SK-N-SH treated with all-trans-retinoic acid at 6 μM for 48 hours (cell line): ENCODE measurements at regions not wholly inside any gene's neighbourhood (a gene's known extent, or its start where the extent isn't known, plus 50 kb on each side); places are given as distances from the start of the nearest gene placed in this dataset.

Experiments
- ATAC-seq: fragments of 200-7000 bp; cut with Tn5 transposase; 3 replicates; pipeline ENCODE4 v1.9.1; 2020; ENCODE audit warnings: mild to moderate bottlenecking, moderate library complexity
- ARNTL ChIP-seq: fragments of 450-650 bp; formaldehyde crosslinking; IDR thresholded peaks from 2 replicates; pipeline ENCODE4 v1.5.0; 2020; ENCODE audit warnings: low read depth, mild to moderate bottlenecking, moderate library complexity, borderline replicate concordance
- CSDC2 ChIP-seq: fragments of 250-450 bp; sonication (Bioruptor Pico); IDR thresholded peaks from 2 replicates; pipeline ENCODE4 v1.5.0; 2020; ENCODE audit warnings: mild to moderate bottlenecking, moderate library complexity
- ESRRG ChIP-seq: fragments of 250-450 bp; sonication (Bioruptor Pico); IDR thresholded peaks from 2 replicates; pipeline ENCODE4 v1.6.1; 2021; ENCODE audit warnings: mild to moderate bottlenecking
- GLIS3 ChIP-seq: fragments of 250-450 bp; sonication (Bioruptor Pico); IDR thresholded peaks from 2 replicates; pipeline ENCODE4 v1.5.0; 2020; ENCODE audit warnings: mild to moderate bottlenecking, moderate library complexity
- OSR1 ChIP-seq: fragments of 250-450 bp; sonication (Bioruptor Pico); IDR thresholded peaks from 2 replicates; pipeline ENCODE4 v1.8.0; 2022; ENCODE audit warnings: moderate library complexity, mild to moderate bottlenecking, inconsistent platforms
- RARB ChIP-seq: fragments of 250-450 bp; sonication (Bioruptor Pico); IDR thresholded peaks from 2 replicates; pipeline ENCODE4 v1.8.0; 2021; ENCODE audit warnings: mild to moderate bottlenecking, moderate library complexity
- TCF4 ChIP-seq: fragments of 250-450 bp; sonication (Bioruptor Pico); IDR thresholded peaks from 2 replicates; pipeline ENCODE4 v1.8.0; 2021; ENCODE audit warnings: mild to moderate bottlenecking, moderate library complexity, borderline replicate concordance
- TOX ChIP-seq: fragments of 250-450 bp; sonication (Bioruptor Pico); IDR thresholded peaks from 2 replicates; pipeline ENCODE4 v1.8.0; 2021; ENCODE audit warnings: mild to moderate bottlenecking, moderate library complexity, borderline replicate concordance
- ZC3H10 ChIP-seq: fragments of 250-450 bp; sonication (Bioruptor Pico); IDR thresholded peaks from 2 replicates; pipeline ENCODE4 v1.5.1; 2021; ENCODE audit warnings: mild to moderate bottlenecking, moderate library complexity
- ZFP30 ChIP-seq: fragments of 450-650 bp; formaldehyde crosslinking; IDR thresholded peaks from 2 replicates; pipeline ENCODE4 v1.5.0; 2022; ENCODE audit warnings: mild to moderate bottlenecking, moderate library complexity
- ZNF565 ChIP-seq: fragments of 450-650 bp; formaldehyde crosslinking; conservative IDR thresholded peaks from 2 replicates; pipeline ENCODE4 v1.5.0; 2020; ENCODE audit warnings: low read depth, mild to moderate bottlenecking, moderate library complexity
- ZNF8 ChIP-seq: fragments of 450-650 bp; formaldehyde crosslinking; IDR thresholded peaks from 2 replicates; pipeline ENCODE4 v1.5.0; 2020; ENCODE audit warnings: mild to moderate bottlenecking, moderate library complexity
- TF ChIP-seq, protein P1 (sequence below): fragments of 250-450 bp; sonication (Bioruptor Pico); IDR thresholded peaks from 2 replicates; pipeline ENCODE4 v1.8.0; 2021; ENCODE audit warnings: low read depth, mild to moderate bottlenecking, moderate library complexity, borderline replicate concordance
- TF ChIP-seq, protein P2 (sequence below): fragments of 250-450 bp; sonication (Bioruptor Pico); IDR thresholded peaks from 2 replicates; pipeline ENCODE4 v1.5.0; 2020; ENCODE audit warnings: mild to moderate bottlenecking, moderate library complexity
- TF ChIP-seq, protein P3 (sequence below): fragments of 250-450 bp; sonication (Bioruptor Pico); IDR thresholded peaks from 2 replicates; pipeline ENCODE4 v1.5.1; 2021; ENCODE audit warnings: mild to moderate bottlenecking, moderate library complexity
- TF ChIP-seq, protein P4 (sequence below): fragments of 250-450 bp; sonication (Bioruptor Pico); IDR thresholded peaks from 2 replicates; pipeline ENCODE4 v1.8.0; 2020; ENCODE audit warnings: mild to moderate bottlenecking, moderate library complexity, borderline replicate concordance
- TF ChIP-seq, protein P5 (sequence below): fragments of 250-450 bp; sonication (Bioruptor Pico); IDR thresholded peaks from 2 replicates; pipeline ENCODE4 v1.5.1; 2020; ENCODE audit warnings: low read depth, mild to moderate bottlenecking, moderate library complexity

DNA sequence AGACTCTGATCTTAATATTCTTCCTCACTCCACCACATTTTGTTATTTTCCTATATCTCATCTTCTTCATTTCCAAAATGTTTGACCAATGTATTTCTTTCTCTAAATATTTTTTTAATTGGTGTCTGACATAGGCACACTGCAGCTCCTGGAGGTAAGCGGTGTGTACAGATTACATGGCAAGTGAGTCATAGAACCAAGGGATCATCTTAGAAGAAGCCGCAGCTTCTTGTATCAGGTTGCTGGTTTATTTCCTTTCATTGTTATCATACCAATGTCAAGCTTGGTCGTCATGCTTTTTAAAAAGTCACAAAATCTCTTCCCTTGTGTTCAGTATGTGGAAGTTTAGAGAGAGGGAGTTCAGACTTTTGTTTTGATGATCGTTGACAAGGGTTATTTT, 526.1 kb upstream of the CDH18 start:
- TF ChIP-seq TOX: no peak
- no peak for TF ChIP-seq GLIS3 (CRISPR knock-in tag)
- no peak for TF ChIP-seq ESRRG (CRISPR knock-in tag)
- TF ChIP-seq ARNTL (CRISPR knock-in tag): no peak
- no peak for TF ChIP-seq ZNF8 (CRISPR knock-in tag)
- no peak for TF ChIP-seq OSR1
- TF ChIP-seq ZFP30 (CRISPR knock-in tag): no peak
- TF ChIP-seq RARB (CRISPR knock-in tag): no peak
- TF ChIP-seq, protein P1, sequence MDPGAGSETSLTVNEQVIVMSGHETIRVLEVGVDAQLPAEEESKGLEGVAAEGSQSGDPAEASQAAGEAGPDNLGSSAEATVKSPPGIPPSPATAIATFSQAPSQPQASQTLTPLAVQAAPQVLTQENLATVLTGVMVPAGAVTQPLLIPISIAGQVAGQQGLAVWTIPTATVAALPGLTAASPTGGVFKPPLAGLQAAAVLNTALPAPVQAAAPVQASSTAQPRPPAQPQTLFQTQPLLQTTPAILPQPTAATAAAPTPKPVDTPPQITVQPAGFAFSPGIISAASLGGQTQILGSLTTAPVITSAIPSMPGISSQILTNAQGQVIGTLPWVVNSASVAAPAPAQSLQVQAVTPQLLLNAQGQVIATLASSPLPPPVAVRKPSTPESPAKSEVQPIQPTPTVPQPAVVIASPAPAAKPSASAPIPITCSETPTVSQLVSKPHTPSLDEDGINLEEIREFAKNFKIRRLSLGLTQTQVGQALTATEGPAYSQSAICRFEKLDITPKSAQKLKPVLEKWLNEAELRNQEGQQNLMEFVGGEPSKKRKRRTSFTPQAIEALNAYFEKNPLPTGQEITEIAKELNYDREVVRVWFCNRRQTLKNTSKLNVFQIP (CRISPR knock-in tag): no peak
- TF ChIP-seq CSDC2 (CRISPR knock-in tag): no peak
- ATAC-seq: no peak

DNA sequence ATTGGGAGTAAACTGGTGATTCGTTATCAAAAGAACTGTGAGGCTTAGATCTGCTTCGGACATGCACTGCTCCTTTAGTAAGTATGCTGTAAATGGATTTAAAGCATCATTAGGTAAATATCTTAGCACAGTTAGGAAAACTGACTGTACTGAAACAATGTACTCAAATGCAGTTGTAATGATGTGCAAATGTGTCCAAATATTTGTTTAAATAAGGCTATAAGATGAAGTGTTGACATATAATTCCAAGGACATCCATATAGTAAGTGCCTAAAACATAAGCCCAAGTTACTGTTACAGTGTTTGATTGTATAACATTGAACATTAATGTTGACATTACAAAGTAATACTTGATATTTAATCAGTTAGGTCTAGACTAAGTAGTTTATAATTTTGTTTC, 512.5 kb upstream of the CDH18 start:
- no peak for TF ChIP-seq ZC3H10 (CRISPR knock-in tag)
- TF ChIP-seq TOX: no peak
- TF ChIP-seq TCF4: no peak
- TF ChIP-seq, protein P2, sequence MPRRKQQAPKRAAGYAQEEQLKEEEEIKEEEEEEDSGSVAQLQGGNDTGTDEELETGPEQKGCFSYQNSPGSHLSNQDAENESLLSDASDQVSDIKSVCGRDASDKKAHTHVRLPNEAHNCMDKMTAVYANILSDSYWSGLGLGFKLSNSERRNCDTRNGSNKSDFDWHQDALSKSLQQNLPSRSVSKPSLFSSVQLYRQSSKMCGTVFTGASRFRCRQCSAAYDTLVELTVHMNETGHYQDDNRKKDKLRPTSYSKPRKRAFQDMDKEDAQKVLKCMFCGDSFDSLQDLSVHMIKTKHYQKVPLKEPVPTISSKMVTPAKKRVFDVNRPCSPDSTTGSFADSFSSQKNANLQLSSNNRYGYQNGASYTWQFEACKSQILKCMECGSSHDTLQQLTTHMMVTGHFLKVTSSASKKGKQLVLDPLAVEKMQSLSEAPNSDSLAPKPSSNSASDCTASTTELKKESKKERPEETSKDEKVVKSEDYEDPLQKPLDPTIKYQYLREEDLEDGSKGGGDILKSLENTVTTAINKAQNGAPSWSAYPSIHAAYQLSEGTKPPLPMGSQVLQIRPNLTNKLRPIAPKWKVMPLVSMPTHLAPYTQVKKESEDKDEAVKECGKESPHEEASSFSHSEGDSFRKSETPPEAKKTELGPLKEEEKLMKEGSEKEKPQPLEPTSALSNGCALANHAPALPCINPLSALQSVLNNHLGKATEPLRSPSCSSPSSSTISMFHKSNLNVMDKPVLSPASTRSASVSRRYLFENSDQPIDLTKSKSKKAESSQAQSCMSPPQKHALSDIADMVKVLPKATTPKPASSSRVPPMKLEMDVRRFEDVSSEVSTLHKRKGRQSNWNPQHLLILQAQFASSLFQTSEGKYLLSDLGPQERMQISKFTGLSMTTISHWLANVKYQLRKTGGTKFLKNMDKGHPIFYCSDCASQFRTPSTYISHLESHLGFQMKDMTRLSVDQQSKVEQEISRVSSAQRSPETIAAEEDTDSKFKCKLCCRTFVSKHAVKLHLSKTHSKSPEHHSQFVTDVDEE (CRISPR knock-in tag): no peak
- no peak for ATAC-seq

DNA sequence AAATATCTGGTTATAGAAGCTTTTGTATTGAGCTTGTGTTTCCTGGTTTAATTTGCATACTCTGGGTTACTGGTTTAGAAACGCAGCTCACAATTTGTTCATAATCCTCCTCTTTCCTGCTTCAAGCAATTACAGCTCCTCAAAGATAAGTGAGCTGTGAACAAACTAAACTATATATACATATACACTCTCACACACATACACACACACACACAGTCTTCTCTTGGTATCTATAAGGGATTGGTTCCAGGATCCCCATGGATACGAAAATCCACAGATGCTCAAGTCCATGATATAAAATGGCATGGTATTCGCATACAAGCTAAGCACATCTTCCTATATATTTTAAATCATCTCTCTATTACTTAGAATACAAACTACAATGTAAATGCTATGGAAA, 510.9 kb upstream of the CDH18 start:
- no peak for ATAC-seq
- no peak for TF ChIP-seq ZNF565

DNA sequence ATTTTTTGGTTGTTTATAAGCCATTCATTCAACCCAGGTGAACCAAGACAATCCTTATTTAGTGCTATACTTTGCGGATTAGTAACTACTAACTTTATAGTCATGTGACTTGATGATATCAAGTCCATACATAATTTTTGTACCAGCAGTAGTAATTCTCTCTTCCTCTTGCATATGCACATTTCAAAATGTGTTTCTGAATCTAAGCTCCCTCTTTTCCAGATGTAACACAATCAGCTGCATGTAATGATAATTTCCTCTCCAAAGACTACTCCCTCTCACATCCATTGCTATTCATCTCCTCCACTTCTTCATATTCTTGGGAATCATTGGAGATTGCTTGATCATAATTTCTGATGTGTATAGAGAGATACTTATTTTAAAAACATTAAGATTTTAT, 510.1 kb upstream of the CDH18 start:
- TF ChIP-seq CSDC2 (CRISPR knock-in tag) (no peak), ARNTL (CRISPR knock-in tag) (no peak), ZNF565 (no peak), ZC3H10 (CRISPR knock-in tag) (no peak), OSR1 (no peak)
- TF ChIP-seq, protein P3, sequence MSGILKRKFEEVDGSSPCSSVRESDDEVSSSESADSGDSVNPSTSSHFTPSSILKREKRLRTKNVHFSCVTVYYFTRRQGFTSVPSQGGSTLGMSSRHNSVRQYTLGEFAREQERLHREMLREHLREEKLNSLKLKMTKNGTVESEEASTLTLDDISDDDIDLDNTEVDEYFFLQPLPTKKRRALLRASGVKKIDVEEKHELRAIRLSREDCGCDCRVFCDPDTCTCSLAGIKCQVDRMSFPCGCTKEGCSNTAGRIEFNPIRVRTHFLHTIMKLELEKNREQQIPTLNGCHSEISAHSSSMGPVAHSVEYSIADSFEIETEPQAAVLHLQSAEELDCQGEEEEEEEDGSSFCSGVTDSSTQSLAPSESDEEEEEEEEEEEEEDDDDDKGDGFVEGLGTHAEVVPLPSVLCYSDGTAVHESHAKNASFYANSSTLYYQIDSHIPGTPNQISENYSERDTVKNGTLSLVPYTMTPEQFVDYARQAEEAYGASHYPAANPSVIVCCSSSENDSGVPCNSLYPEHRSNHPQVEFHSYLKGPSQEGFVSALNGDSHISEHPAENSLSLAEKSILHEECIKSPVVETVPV (CRISPR knock-in tag): no peak
- TF ChIP-seq, protein P4, sequence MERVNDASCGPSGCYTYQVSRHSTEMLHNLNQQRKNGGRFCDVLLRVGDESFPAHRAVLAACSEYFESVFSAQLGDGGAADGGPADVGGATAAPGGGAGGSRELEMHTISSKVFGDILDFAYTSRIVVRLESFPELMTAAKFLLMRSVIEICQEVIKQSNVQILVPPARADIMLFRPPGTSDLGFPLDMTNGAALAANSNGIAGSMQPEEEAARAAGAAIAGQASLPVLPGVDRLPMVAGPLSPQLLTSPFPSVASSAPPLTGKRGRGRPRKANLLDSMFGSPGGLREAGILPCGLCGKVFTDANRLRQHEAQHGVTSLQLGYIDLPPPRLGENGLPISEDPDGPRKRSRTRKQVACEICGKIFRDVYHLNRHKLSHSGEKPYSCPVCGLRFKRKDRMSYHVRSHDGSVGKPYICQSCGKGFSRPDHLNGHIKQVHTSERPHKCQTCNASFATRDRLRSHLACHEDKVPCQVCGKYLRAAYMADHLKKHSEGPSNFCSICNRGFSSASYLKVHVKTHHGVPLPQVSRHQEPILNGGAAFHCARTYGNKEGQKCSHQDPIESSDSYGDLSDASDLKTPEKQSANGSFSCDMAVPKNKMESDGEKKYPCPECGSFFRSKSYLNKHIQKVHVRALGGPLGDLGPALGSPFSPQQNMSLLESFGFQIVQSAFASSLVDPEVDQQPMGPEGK (CRISPR knock-in tag): no peak
- TF ChIP-seq, protein P2 (CRISPR knock-in tag): no peak
- TF ChIP-seq, protein P5, sequence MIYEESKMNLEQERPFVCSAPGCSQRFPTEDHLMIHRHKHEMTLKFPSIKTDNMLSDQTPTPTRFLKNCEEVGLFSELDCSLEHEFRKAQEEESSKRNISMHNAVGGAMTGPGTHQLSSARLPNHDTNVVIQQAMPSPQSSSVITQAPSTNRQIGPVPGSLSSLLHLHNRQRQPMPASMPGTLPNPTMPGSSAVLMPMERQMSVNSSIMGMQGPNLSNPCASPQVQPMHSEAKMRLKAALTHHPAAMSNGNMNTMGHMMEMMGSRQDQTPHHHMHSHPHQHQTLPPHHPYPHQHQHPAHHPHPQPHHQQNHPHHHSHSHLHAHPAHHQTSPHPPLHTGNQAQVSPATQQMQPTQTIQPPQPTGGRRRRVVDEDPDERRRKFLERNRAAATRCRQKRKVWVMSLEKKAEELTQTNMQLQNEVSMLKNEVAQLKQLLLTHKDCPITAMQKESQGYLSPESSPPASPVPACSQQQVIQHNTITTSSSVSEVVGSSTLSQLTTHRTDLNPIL (CRISPR knock-in tag): no peak
- no peak for ATAC-seq
